ENCODE measurements at regions not wholly inside any gene's neighbourhood (a gene's known extent, or its start where the extent isn't known, plus 50 kb on each side); places are given as distances from the start of the nearest gene placed in this dataset.
"Not testable (repeated sequence)": the region's sequence is repeated elsewhere in the genome, so short reads cannot be mapped to it uniquely, and the experiment has no call there.

DNA sequence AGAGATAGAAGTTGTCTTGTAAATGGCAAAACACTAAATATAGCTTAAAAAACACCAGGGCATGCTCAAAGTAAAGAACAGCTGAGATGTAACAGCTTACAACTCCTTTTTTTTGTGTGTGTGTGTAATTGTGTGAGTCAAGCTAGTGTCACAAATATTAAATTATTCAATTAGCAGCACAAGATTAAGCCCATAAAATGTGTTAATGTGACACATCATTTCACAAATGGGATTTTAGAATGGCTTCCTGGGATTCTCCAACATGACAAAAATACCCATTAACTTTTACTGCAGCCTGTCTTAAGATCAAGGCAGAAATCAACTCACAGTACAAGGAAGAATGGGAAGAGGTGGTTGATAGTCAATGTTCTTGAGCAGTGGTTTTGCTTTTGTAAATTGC, 251.4 kb downstream of the KIF20B start:
- DNase-seq: no peak

GRCh38 chr10:89954061-89954460, 252.7 kb downstream of the KIF20B start:
- DNase-seq: no peak

- DNase-seq: no peak
Measured at GRCh38 chr10:89954787-89955566, 253.6 kb downstream of the KIF20B start.

DNA sequence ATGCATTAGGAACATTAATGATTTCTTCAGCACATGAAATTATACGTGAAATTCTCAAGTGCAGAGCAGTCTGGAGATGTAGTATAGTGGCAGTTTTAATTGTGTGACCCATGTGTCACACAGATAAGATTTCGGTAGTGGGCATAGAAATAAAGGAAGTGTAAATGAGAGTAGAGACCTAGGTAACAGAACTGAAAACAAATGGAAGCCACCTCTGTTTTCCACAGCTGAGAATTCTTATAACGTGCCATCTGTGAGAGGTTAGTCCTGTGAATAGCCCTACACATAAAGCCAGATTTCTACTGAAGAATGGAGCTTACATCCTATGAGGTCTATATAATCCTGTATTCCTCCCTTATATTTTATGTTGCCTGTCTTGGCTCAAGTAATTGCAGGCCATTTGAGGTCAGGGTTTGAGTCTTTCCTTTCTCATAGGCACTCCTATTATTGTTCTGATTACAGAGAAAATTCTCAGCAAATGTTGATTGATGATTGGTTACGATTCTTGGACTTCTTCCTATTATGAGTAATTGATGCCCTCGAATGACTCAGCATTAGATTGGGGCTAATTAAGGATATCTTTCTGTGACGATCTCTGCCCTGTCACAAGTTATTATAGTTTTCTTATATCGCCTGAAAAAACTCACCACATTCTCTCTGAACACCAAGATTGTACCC, 258.2 kb downstream of the KIF20B start:
- no peak for DNase-seq

GRCh38 chr10:89963451-89964102, 262.2 kb downstream of the KIF20B start:
- DNase-seq: no peak

DNA sequence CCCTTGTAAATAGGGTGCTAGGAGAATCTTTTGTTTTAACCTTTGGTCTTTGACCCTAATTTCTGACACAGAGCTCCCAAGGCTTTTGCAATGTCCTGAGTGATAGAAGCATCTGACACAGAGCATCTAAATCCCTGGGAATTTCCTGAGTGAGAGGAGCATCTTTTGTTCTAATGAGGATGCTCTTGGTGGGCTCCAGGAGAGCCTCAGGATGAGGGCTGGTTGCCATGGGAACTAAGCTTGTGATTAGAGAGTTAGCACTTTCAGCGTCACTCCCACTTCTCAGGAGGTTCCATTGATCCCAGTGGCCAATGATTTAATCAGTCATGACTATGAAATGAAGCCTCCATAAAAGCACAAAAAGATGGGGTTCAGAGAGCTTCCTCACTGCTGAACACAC, 264.8 kb downstream of the KIF20B start:
- DNase-seq: no peak

GRCh38 chr10:89973326-89973725, 271.9 kb downstream of the KIF20B start:
- no peak for DNase-seq

- DNase-seq: no peak
Measured at GRCh38 chr10:89975071-89975470, 273.7 kb downstream of the KIF20B start.

DNA sequence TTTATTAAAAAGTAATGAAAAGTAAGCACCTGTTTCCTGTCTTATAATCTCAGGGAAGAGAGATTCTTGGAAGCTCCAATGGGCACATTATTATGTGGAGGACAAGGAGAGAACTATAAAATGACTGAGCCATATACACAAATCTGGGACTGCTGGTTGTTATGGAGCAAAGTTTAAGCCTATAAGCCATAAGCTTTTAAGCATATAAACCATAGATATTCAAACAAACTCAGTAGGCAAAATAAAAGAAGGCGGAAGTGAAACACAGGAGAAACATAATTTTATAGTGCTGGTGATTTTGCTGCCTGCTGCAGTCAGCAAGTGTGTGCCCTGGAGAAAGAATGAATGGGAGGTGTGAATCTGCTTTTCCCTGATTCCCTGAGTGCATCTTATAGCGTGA, 274.4 kb downstream of the KIF20B start:
- no peak for DNase-seq

GRCh38 chr10:89978081-89978480, 276.7 kb downstream of the KIF20B start:
- DNase-seq: no peak

GRCh38 chr10:89979726-89980125, 278.3 kb downstream of the KIF20B start:
- no peak for DNase-seq

GRCh38 chr10:89980166-89980565, 278.8 kb downstream of the KIF20B start:
- no peak for DNase-seq

DNA sequence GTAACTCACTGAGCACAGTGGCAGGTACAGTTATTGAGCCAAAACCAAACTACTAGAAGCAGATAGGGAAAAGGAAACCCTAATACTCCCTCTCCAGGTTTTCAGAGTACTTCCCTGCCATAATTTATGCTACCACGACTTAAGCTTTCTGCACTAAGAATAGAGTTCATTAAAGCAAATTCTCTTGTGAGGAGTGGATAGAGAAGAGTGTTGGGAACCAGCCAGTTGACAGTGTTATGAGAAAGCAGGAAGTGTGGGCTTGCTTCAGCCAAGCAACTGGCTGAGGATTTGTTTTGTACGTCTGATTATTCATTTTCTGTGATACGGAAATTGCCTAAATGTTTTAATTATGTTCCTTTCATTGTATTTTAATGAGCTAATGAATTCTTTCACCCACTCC, 280.5 kb downstream of the KIF20B start:
- no peak for DNase-seq

DNA sequence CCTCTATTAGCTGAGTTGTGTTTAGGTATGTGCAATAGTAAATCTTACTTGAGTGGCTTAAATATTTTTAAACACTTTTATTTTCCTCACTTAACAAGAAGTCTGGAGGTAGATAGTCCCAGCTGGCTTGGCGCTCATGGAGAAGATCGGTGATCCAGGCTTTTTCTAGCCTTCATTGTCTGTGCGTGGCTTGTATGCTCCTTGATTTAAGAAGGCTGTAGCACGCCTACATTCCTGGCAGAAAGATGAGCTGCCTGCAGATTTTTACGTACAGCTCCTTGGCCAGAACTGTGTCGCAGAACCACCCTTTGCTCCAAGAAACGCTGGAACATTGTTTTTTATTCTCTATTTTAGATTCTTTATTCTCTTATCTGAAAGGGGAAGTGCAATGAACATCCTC, 284.1 kb downstream of the KIF20B start:
- no peak for DNase-seq

DNA sequence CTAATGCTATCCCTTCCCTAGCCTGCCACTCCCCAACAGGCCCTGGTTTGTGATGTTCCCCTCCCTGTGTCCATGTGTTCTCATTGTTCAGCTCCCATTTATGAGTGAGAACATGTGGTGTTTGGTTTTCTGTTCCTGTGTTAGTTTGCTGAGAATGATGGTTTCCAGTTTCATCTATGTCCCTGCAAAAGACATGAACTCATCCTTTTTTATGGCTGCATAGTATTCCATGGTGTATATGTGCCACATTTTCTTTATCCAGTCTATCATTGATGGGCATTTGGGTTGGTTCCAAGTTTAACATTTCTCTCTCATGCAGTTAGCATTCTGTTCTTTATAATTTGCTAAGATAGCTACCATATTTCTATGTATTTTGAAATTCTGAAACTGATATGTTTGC, 287.0 kb downstream of the KIF20B start:
- not testable (repeated sequence) for DNase-seq

GRCh38 chr10:89992575-89992974, 291.2 kb downstream of the KIF20B start:
- DNase-seq: no peak

GRCh38 chr10:90007226-90007625, 305.8 kb downstream of the KIF20B start:
- no peak for DNase-seq

DNA sequence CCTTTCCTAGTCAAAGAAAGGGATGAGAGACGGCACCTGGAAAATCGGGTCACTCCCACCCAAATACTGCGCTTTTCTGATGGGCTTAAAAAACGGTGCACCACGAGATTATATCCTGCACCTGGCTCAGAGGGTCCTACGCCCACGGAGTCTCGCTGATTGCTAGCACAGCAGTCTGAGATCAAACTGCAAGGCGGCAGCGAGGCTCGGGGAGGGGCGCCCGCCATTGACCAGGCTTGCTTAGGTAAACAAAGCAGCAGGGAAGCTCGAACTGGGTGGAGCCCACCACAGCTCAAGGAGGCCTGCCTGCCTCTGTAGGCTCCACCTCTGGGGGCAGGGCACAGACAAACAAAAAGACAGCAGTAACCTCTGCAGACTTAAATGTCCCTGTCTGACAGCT, 309.9 kb downstream of the KIF20B start:
- not testable (repeated sequence) for DNase-seq

GRCh38 chr10:90018819-90019218, 317.4 kb downstream of the KIF20B start:
- DNase-seq: no peak

DNA sequence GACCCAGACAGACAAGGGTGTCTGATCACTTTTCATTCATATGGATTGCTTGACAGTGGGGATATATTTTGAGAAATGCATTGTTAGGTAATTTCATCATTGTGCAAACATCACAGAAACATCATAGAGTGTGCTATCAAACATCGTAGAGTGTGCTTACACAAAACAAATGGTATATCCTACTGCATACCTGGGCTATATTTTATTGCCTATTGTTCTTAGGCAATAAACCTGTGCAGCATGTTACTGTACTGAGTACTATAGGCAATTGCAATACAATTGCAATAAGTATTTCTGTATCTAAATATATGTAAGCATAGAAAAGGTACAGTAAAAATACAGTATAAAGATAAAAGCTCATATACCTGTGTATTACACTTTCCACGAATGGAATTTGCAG, 319.1 kb downstream of the KIF20B start:
- no peak for DNase-seq

DNA sequence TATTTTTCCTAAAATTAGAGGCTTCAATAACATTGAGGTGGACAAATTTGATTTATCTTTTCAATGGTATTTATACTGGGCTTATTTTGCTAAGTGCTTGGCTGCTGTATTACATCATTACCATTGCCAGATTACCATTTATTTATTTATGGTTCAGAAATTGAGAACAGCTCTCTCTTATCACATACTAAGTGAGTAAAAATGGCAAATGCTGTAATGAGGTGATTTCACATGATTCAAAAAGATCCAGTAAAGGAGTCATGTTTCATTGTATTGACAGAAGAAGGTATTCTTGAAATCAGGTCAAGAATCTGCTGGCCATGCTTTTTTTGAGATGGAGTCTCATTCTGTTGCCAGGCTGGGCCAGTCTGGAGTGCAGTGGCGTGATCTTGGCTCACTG, 322.6 kb downstream of the KIF20B start:
- no peak for DNase-seq

GRCh38 chr10:90028312-90028711, 326.9 kb downstream of the KIF20B start:
- DNase-seq: no peak

- no peak for DNase-seq
Measured at GRCh38 chr10:90031776-90032175, 330.4 kb downstream of the KIF20B start.

DNA sequence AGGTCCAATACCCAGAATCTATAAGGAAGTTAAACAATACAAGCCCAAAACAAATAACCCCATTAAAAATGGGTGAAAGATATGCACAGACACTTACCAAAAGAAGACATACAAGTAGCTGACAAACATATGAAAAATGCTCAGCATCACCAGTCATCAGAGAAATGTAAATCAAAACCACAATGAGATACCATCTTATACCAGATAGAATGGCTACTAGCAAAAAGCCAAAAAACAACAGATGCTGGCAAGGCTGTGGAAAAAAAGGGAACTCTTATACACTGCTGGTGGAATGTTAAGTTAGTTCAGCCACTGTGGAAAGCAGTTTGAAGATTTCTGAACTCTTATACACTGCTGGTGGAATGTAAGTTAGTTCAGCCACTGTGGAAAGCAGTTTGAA, 331.1 kb downstream of the KIF20B start:
- DNase-seq: no peak

Measured in GF-D8 (cell line).